T-helper 1 cell (primary cell): ENCODE measurements at regions not wholly inside any gene's neighbourhood (a gene's known extent, or its start where the extent isn't known, plus 50 kb on each side); places are given as distances from the start of the nearest gene placed in this dataset.

ENCODE experiments used
- DNase-seq, 5 donors: peaks; one replicate each; pipeline ENCODE4 v3.0.0-alpha.2; 2012 to 2020

DNA sequence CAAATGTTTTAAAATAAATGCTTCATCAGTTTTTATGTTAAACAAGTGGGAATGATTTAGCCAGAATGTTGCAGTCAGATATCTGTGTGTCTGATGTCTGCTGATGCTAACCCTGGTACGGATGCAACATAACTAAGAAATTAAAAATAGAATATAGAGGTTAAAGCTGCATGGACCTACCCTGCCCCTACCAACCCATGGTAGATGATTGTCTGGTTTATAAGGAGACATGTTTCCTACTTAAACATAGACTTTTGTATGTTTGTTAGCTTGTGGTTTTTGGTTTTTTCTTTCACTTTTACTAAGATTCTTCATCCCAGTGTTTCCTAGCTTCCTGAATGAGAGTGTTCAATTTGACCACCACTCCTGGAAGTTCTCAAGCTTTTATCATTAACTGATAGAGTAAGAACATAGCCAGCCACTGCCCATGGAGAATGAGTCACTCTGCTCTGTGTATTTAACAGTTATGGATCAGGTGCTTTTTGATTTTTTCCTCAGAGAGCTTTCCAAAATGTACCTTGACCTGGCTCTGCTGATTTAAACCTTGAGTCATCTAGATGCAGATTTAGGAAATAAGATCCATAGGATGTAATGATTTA, 70.7 kb upstream of the VEPH1 start:
- DNase-seq = no peak

DNA sequence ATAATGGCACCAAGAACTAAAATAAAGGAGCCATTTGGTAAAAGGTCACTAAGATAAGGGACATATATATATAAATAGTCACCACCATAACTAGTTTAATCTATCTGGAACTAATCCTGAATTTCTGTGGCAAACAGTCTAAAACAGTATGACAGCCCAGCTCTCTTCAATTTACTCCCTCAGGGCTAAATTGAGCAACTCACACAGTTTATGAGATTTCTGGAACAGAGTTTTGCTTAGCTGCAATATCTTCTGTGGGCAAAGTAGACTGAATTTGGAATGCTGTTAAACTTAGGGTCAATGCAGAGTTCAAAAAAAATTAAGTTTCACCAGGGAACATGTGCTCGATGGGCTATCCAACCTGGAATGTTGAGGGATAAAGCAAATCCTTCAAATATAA, 70.1 kb upstream of the VEPH1 start:
- DNase-seq = no peak

- DNase-seq = peak in 2 of 5 donors; percentile 2 to 17
Observed at GRCh38 chr3:157572559-157573270, 69.5 kb upstream of the VEPH1 start.

- no peak for DNase-seq
Observed at GRCh38 chr3:157566596-157566995, 63.4 kb upstream of the VEPH1 start.

- no peak for DNase-seq
Observed at GRCh38 chr3:157559401-157559800, 56.2 kb upstream of the VEPH1 start.
